ENCODE measurements at regions not wholly inside any gene's neighbourhood (a gene's known extent, or its start where the extent isn't known, plus 50 kb on each side); places are given as distances from the start of the nearest gene placed in this dataset.
A peak's percentile ranks its signal among the peaks of the same experiment; 100 is the strongest.

DNA sequence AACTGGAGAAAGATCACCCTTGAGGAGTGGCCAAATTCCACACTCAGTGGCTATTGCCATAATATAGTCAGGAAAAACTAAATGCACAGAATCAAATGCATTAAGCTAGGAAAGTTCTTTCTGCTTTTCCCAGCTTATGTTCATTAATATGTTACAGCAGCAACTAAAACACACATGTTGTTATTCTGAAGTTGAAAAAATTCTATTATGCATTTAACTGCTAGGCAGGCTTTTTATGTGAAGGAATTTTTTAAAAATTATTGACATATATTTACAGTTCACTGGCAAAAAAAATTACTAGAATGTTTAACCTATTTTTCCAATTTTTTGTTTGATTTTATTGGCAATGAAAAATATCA is 135.2 kb upstream of the IL12A start:
- no peak overlapping the region for H3K4me3 ChIP-seq (ENCODE audit: low read depth, low read length)
- TF ChIP-seq, protein P1, sequence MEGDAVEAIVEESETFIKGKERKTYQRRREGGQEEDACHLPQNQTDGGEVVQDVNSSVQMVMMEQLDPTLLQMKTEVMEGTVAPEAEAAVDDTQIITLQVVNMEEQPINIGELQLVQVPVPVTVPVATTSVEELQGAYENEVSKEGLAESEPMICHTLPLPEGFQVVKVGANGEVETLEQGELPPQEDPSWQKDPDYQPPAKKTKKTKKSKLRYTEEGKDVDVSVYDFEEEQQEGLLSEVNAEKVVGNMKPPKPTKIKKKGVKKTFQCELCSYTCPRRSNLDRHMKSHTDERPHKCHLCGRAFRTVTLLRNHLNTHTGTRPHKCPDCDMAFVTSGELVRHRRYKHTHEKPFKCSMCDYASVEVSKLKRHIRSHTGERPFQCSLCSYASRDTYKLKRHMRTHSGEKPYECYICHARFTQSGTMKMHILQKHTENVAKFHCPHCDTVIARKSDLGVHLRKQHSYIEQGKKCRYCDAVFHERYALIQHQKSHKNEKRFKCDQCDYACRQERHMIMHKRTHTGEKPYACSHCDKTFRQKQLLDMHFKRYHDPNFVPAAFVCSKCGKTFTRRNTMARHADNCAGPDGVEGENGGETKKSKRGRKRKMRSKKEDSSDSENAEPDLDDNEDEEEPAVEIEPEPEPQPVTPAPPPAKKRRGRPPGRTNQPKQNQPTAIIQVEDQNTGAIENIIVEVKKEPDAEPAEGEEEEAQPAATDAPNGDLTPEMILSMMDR (IDR thresholded peaks at IDR 0.05; ENCODE audit: insufficient read depth, low read length), result no peak
- DNase-seq (ENCODE audit: low read depth), result no peak

DNA sequence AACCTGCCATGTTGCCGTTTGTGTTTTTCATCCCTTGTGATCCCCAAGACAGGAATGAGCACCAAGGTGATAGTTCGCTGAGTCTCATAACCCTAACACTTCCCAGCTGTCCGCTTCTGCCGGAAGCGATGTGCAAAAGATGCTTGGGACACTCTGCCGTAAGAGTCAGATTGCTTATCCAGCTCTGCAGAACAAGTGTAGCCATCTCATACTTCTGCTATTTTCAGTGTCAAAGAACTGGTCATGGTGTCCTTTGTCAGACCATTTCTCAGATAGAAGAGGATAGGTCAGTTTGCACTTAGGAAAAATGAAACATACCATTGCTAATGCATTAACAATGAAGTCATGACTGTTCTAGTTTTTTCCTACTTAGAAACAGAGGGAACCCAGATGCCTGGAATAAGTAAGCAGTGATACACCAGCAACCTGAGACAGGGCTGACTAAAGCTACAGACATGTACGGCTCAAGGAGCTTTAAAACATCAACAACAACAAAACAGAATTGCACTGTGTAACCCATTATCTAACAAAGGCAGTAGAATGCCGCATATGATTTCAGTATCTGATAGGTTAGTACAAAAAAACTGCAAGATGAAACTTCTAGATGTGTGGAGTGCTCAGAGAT is 134.0 kb upstream of the IL12A start:
- peak; percentile 88 for DNase-seq (ENCODE audit: low read depth)
- H3K4me3 ChIP-seq (ENCODE audit: low read depth, low read length), result peak overlapping the region; percentile 40
- TF ChIP-seq, protein P1 (IDR thresholded peaks at IDR 0.05; ENCODE audit: insufficient read depth, low read length), result no peak

DNA sequence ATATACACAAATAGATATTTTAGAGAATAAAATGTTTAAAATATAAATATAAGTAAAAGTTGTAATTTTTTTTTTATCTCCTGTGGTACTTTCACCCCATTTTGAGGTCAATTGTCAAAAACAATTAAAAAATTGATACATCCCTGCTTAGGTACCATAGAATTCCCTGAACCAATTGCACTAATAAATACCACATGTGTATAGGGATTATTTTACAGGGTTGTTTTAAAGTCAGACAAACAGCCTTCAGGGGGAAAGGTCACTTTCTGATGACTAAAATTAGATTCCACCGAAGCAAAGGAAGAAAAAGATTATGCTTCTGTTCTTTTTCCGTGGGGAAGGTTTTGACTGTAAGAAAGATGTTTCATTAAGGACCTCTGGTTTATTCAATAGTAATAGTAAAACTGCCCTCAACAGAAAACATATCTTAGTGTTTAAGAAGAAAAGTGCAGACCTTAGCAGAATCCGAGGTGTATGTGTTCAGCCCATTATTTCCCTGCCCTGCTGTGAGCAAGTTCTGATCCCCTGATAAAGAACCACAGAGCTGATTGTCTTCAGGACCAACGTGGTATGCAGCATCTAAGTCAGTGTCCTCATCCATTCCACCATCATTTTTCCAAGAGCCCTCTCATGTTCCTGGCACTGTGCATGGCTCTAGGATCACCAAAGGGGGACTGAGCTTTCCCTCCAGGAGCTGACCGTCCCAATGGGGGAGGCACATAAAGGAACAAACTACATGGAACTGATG is 132.9 kb upstream of the IL12A start:
- no peak for DNase-seq (ENCODE audit: low read depth)
- TF ChIP-seq, protein P1 (IDR thresholded peaks at IDR 0.05; ENCODE audit: insufficient read depth, low read length), result no peak
- H3K4me3 ChIP-seq (ENCODE audit: low read depth, low read length), result no peak overlapping the region

DNA sequence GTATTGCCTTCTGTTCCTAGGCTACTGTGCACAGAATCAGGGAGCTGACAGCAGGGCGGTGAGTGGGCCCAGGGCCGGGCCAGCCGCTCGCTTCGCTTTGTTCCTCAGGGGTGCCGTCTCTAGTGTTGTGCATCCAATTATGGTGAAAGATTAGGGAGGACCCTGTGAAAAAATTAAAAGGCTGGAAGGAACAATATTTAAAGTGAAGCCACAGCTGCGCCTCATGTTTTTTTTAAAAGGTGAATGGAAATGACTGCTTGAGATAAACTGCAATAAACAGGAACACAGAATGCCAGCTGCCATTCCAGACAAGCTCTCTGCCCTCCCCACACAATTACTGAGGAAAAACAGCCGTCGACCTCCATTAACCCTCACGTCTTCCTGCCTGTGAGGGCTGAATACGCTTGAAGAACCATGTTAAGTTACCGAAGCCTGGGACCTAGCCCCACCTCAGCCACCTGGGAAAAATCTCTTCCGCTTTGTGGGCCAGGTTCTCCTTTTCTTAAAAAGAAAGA is 132.0 kb upstream of the IL12A start:
- H3K4me3 ChIP-seq (ENCODE audit: low read depth, low read length), result no peak overlapping the region
- TF ChIP-seq, protein P1 (IDR thresholded peaks at IDR 0.05; ENCODE audit: insufficient read depth, low read length), result no peak
- DNase-seq (ENCODE audit: low read depth), result no peak

DNA sequence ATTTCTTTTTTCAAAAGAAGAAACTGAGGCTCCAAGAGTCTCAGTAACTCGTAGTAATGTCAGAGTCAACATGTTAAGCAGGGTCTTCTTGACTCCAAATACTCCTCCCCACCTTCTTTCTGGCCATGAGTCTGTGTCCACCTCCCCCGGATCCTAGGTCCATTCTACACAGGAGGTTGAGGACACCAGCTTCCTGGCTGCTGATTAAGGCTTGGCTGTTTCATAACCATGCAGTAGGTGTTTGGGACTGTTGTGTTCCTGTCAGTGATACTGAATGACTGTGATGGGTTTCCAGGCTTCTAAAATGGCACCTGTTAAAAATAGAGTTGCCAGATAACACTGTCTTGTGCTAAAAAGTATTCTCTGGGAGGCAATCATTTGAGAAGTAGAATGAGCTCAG is 130.8 kb upstream of the IL12A start:
- DNase-seq (ENCODE audit: low read depth), result no peak
- TF ChIP-seq, protein P1 (IDR thresholded peaks at IDR 0.05; ENCODE audit: insufficient read depth, low read length), result no peak

DNA sequence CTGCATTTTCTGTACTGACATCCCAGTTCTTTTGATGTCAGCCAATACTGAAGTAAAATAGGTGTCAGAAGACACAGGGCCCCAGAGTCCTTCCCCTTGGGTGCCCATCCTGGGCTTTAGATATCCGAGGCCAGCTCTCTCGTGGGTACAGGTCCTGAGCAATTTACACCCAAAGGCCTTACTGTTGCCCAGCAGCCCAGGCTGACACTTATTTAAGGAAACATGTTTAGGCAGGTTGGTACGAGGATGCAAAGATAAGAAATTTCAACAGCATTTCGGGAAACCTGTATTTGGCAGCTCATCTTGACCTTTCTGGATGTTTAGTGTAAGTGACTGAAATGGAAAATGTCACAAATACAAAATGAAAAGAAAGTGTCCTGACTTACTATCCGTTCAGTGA is 130.0 kb upstream of the IL12A start:
- no peak overlapping the region for H3K4me3 ChIP-seq (ENCODE audit: low read depth, low read length)
- DNase-seq (ENCODE audit: low read depth), result no peak
- TF ChIP-seq, protein P1 (IDR thresholded peaks at IDR 0.05; ENCODE audit: insufficient read depth, low read length), result no peak

More for the DNA sequence above, 130.8 kb upstream of the IL12A start:
- H3K4me3 ChIP-seq (ENCODE audit: low read depth, low read length), result no peak overlapping the region
